Nephron progenitor cell (in vitro differentiated cells): ENCODE measurements at regions not wholly inside any gene's neighbourhood (a gene's known extent, or its start where the extent isn't known, plus 50 kb on each side); places are given as distances from the start of the nearest gene placed in this dataset.
"Not testable (repeated sequence)": the region's sequence is repeated elsewhere in the genome, so short reads cannot be mapped to it uniquely, and the experiment has no call there.

Source experiments
- DNase-seq: peaks from one replicate; pipeline ENCODE4 v3.0.0; 2021
- H3K27ac Mint-ChIP-seq: 2 replicates; pipeline ENCODE4 v1.8.0; 2021; ENCODE audit warnings: mild to moderate bottlenecking, moderate library complexity, mixed read lengths
- H3K27me3 Mint-ChIP-seq: 2 replicates; pipeline ENCODE4 v1.8.0; 2021; ENCODE audit warnings: mild to moderate bottlenecking, low read depth, mixed read lengths; ENCODE audit not compliant: poor library complexity
- H3K36me3 Mint-ChIP-seq: 2 replicates; pipeline ENCODE4 v1.8.0; 2021; ENCODE audit warnings: low read depth, mixed read lengths
- H3K4me1 Mint-ChIP-seq: 2 replicates; pipeline ENCODE4 v1.8.0; 2021; ENCODE audit warnings: mixed read lengths
- H3K4me3 Mint-ChIP-seq: 2 replicates; pipeline ENCODE4 v1.8.0; 2021; ENCODE audit warnings: mild to moderate bottlenecking, moderate library complexity, mixed read lengths
- H3K9me3 Mint-ChIP-seq: 2 replicates; pipeline ENCODE4 v1.8.0; 2021; ENCODE audit warnings: mild to moderate bottlenecking, moderate library complexity, mixed read lengths
- CTCF ChIP-seq: fragments of 200-600 bp; sonication (generic); IDR thresholded peaks from 2 replicates; pipeline ENCODE4 v1.5.0; 2021; ENCODE audit warnings: antibody characterized with exemption

- TF ChIP-seq CTCF: no peak
- no peak for DNase-seq
- Mint-ChIP-seq H3K27ac (peak overlapping the region; percentile 80), H3K9me3 (peaks cover under 1% of the 10 kb centered on the region), H3K4me3 (no peak overlapping the region), H3K36me3 (no peaks in the 10 kb centered on the region), H3K4me1 (peaks cover 5% of the 10 kb centered on the region), H3K27me3 (peaks cover 3% of the 10 kb centered on the region)
Observed at GRCh38 chr16:60225541-60225940, 1491.4 kb upstream of the GOT2 start.

GRCh38 chr16:60217787-60218186, 1483.7 kb upstream of the GOT2 start:
- Mint-ChIP-seq H3K4me3 (no peak overlapping the region), H3K4me1 (no peaks in the 10 kb centered on the region), H3K9me3 (peaks cover 4% of the 10 kb centered on the region), H3K36me3 (no peaks in the 10 kb centered on the region), H3K27ac (no peak overlapping the region), H3K27me3 (peaks cover 3% of the 10 kb centered on the region)
- no peak for TF ChIP-seq CTCF
- DNase-seq: no peak

- TF ChIP-seq CTCF: no peak
- Mint-ChIP-seq H3K4me1 (no peaks in the 10 kb centered on the region), H3K27me3 (no peaks in the 10 kb centered on the region), H3K9me3 (peaks cover 4% of the 10 kb centered on the region), H3K36me3 (no peaks in the 10 kb centered on the region), H3K27ac (no peak overlapping the region), H3K4me3 (no peak overlapping the region)
- no peak for DNase-seq
Observed at GRCh38 chr16:60214311-60214710, 1480.2 kb upstream of the GOT2 start.

- DNase-seq: no peak
- no peak for TF ChIP-seq CTCF
- Mint-ChIP-seq H3K4me3 (no peak overlapping the region), H3K27ac (no peak overlapping the region), H3K9me3 (peaks cover 2% of the 10 kb centered on the region), H3K4me1 (no peaks in the 10 kb centered on the region), H3K27me3 (no peaks in the 10 kb centered on the region), H3K36me3 (no peaks in the 10 kb centered on the region)
Observed at GRCh38 chr16:60206516-60206915, 1472.4 kb upstream of the GOT2 start.

- no peaks in the 10 kb centered on the region for H3K36me3 Mint-ChIP-seq
- peaks cover 8% of the 10 kb centered on the region for H3K27me3 Mint-ChIP-seq
- peaks cover 11% of the 10 kb centered on the region for H3K4me1 Mint-ChIP-seq
- no peak for DNase-seq
- H3K27ac Mint-ChIP-seq: no peak overlapping the region
- H3K4me3 Mint-ChIP-seq: no peak overlapping the region
- TF ChIP-seq CTCF: no peak
- H3K9me3 Mint-ChIP-seq: no peaks in the 10 kb centered on the region
Observed at GRCh38 chr16:60204181-60204580, 1470.1 kb upstream of the GOT2 start.

GRCh38 chr16:60203525-60204124, 1469.5 kb upstream of the GOT2 start:
- Mint-ChIP-seq H3K27ac (no peak overlapping the region), H3K4me3 (no peak overlapping the region), H3K27me3 (peaks cover 8% of the 10 kb centered on the region), H3K36me3 (no peaks in the 10 kb centered on the region), H3K4me1 (peaks cover 16% of the 10 kb centered on the region), H3K9me3 (peaks cover 2% of the 10 kb centered on the region)
- TF ChIP-seq CTCF: peak; percentile 51
- DNase-seq: no peak

GRCh38 chr16:60200729-60201128, 1466.6 kb upstream of the GOT2 start:
- H3K27me3 Mint-ChIP-seq, DNase-seq, H3K36me3 Mint-ChIP-seq, H3K4me3 Mint-ChIP-seq, H3K9me3 Mint-ChIP-seq: not testable (repeated sequence)
- peak overlapping the region; percentile 31 for H3K27ac Mint-ChIP-seq
- H3K4me1 Mint-ChIP-seq: peaks cover 19% of the 10 kb centered on the region
